Putamen (tissue), 1 donor: ENCODE measurements at regions not wholly inside any gene's neighbourhood (a gene's known extent, or its start where the extent isn't known, plus 50 kb on each side); places are given as distances from the start of the nearest gene placed in this dataset.
"Not testable (repeated sequence)": the region's sequence is repeated elsewhere in the genome, so short reads cannot be mapped to it uniquely, and the experiment has no call there.

Experiments used
- DNase-seq: peaks from one replicate; pipeline ENCODE4 v3.0.0-alpha.2; 2016; ENCODE audit warnings: low spot score

- peak; percentile 38 for DNase-seq
Measured at GRCh38 chr19:22545751-22546150, 88.4 kb upstream of the ZNF492 start.

GRCh38 chr19:22533761-22534160 lies 100.4 kb upstream of the ZNF492 start:
- DNase-seq = no peak

GRCh38 chr19:22532388-22533300 lies 101.5 kb upstream of the ZNF492 start:
- peak; percentile 68 for DNase-seq

- DNase-seq = no peak
Measured at GRCh38 chr19:22530042-22530441, 104.1 kb upstream of the ZNF492 start.

- DNase-seq = no peak
Measured at GRCh38 chr19:22528956-22529355, 105.2 kb upstream of the ZNF492 start.

- no peak for DNase-seq
Measured at GRCh38 chr19:22527554-22527953, 105.4 kb upstream of the ZNF98 start.

GRCh38 chr19:22526661-22527272 lies 104.6 kb upstream of the ZNF98 start:
- no peak for DNase-seq

- DNase-seq = no peak
Measured at GRCh38 chr19:22523940-22524339, 101.8 kb upstream of the ZNF98 start.

GRCh38 chr19:22519562-22519961 lies 97.4 kb upstream of the ZNF98 start:
- not testable (repeated sequence) for DNase-seq

- DNase-seq = no peak
Measured at GRCh38 chr19:22519152-22519551, 97.0 kb upstream of the ZNF98 start.

- no peak for DNase-seq
Measured at GRCh38 chr19:22517496-22518411, 95.6 kb upstream of the ZNF98 start.

GRCh38 chr19:22515435-22515834 lies 93.3 kb upstream of the ZNF98 start:
- DNase-seq = peak; percentile 56

GRCh38 chr19:22503524-22503923 lies 81.4 kb upstream of the ZNF98 start:
- no peak for DNase-seq

- DNase-seq = no peak
Measured at GRCh38 chr19:22502766-22503165, 80.6 kb upstream of the ZNF98 start.

- DNase-seq = not testable (repeated sequence)
Measured at GRCh38 chr19:22498831-22499430, 76.8 kb upstream of the ZNF98 start.

GRCh38 chr19:22491746-22492145 lies 69.6 kb upstream of the ZNF98 start:
- DNase-seq = no peak

GRCh38 chr19:22483514-22483913 lies 61.4 kb upstream of the ZNF98 start:
- not testable (repeated sequence) for DNase-seq

GRCh38 chr19:22472180-22472637 lies 50.1 kb upstream of the ZNF98 start:
- no peak for DNase-seq
